DOHH2 (cell line): ENCODE measurements at regions not wholly inside any gene's neighbourhood (a gene's known extent, or its start where the extent isn't known, plus 50 kb on each side); places are given as distances from the start of the nearest gene placed in this dataset.

Experiments
- H3F3A ChIP-seq: fragments of 200-600 bp; sonication (generic), shearing (Covaris generic); 2 replicates; pipeline ENCODE4 v1.6.0; 2016; ENCODE audit warnings: antibody characterized with exemption, mild to moderate bottlenecking; ENCODE audit not compliant: control insufficient read depth, insufficient read depth
- H3K27ac ChIP-seq: fragments of 200-600 bp; sonication (generic); 2 replicates; pipeline ENCODE4 v1.5.1; 2014; ENCODE audit warnings: low read depth, mild to moderate bottlenecking, low read length, moderate library complexity
- H3K27me3 ChIP-seq: fragments of 200-600 bp; sonication (generic); 2 replicates; pipeline ENCODE4 v1.6.1; 2014; ENCODE audit warnings: mild to moderate bottlenecking, low read length, mixed read lengths; ENCODE audit not compliant: control insufficient read depth
- H3K36me3 ChIP-seq: fragments of 200-600 bp; sonication (generic); 2 replicates; pipeline ENCODE4 v1.6.1; 2014; ENCODE audit warnings: mild to moderate bottlenecking, low read length, moderate library complexity, mixed read lengths; ENCODE audit not compliant: control insufficient read depth
- H3K4me1 ChIP-seq: fragments of 200-600 bp; sonication (generic); 2 replicates; pipeline ENCODE4 v1.6.1; 2014; ENCODE audit warnings: mild to moderate bottlenecking, low read length, mixed read lengths; ENCODE audit not compliant: control insufficient read depth
- H3K4me2 ChIP-seq: fragments of 200-600 bp; sonication (generic); 2 replicates; pipeline ENCODE4 v1.6.0; 2014; ENCODE audit warnings: mild to moderate bottlenecking, low read length, moderate library complexity
- H3K4me3 ChIP-seq: fragments of 200-600 bp; sonication (generic); 2 replicates; pipeline ENCODE4 v1.5.1; 2014; ENCODE audit warnings: mild to moderate bottlenecking, low read length, mixed read lengths
- H3K79me2 ChIP-seq: fragments of 200-600 bp; sonication (generic); 2 replicates; pipeline ENCODE4 v1.6.1; 2014; ENCODE audit warnings: mild to moderate bottlenecking, low read length, mixed read lengths; ENCODE audit not compliant: control insufficient read depth
- H3K9me2 ChIP-seq: fragments of 200-600 bp; sonication (generic); replicated peaks from 2 replicates; pipeline ENCODE4 v1.6.1; 2014; ENCODE audit warnings: mild to moderate bottlenecking, low read length, mixed read lengths; ENCODE audit not compliant: control insufficient read depth
- H3K9me3 ChIP-seq: fragments of 200-600 bp; sonication (generic); 2 replicates; pipeline ENCODE4 v1.6.1; 2014; ENCODE audit warnings: antibody characterized with exemption, low read length, mixed read lengths; ENCODE audit not compliant: control insufficient read depth, insufficient read depth
- H4K20me1 ChIP-seq: fragments of 200-600 bp; sonication (generic); 2 replicates; pipeline ENCODE4 v1.6.0; 2014; ENCODE audit warnings: low read depth, mild to moderate bottlenecking, antibody characterized with exemption, low read length, moderate library complexity; ENCODE audit not compliant: control insufficient read depth, insufficient read depth
- CTCF ChIP-seq: fragments of 200-600 bp; sonication (generic); IDR thresholded peaks from one replicate; pipeline ENCODE4 v1.5.1; 2014; ENCODE audit warnings: antibody characterized with exemption, mild to moderate bottlenecking, low read depth, low read length; ENCODE audit not compliant: poor library complexity, severe bottlenecking
- EZH2phosphoT487 ChIP-seq: fragments of 200-600 bp; sonication (generic); IDR thresholded peaks from 2 replicates; pipeline ENCODE4 v1.6.1; 2017; ENCODE audit warnings: borderline replicate concordance, mild to moderate bottlenecking, antibody characterized with exemption, low read length, moderate library complexity, mixed read lengths

DNA sequence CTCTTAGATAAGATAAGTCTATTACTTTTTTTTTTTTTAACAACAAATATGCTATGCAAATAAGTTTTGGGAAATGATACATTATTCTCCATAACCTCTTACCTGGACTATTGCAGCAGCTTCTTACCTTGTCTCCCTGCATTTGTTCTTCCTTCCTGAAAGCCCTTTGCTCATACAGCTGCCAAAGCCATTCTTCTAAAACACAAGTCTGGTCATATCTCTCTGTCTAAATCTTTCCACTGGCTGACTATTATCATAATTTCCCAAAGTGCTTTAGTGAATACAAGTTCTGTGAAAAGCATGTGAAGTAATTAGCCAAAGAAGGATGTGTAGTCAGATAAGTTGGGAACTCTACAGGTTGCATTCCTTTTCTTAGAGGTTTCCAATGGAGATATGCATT, 115.4 kb upstream of the CNTLN start:
- no peak for TF ChIP-seq CTCF
- no peak for TF ChIP-seq EZH2phosphoT487
- Histone ChIP-seq H3K9me2 (no peaks in the 10 kb centered on the region), H3K4me3 (no peak overlapping the region), H3K27me3 (no peaks in the 10 kb centered on the region), H3K79me2 (no peaks in the 10 kb centered on the region), H3K9me3 (0 out of 2 replicates have a peak, but pooled peaks cover 7% of the 10 kb centered on the region), H3K4me2 (no peak overlapping the region), H3F3A (no peaks in the 10 kb centered on the region), H3K36me3 (no peaks in the 10 kb centered on the region), H3K4me1 (no peaks in the 10 kb centered on the region), H4K20me1 (no peaks in the 10 kb centered on the region), H3K27ac (no peak overlapping the region)

DNA sequence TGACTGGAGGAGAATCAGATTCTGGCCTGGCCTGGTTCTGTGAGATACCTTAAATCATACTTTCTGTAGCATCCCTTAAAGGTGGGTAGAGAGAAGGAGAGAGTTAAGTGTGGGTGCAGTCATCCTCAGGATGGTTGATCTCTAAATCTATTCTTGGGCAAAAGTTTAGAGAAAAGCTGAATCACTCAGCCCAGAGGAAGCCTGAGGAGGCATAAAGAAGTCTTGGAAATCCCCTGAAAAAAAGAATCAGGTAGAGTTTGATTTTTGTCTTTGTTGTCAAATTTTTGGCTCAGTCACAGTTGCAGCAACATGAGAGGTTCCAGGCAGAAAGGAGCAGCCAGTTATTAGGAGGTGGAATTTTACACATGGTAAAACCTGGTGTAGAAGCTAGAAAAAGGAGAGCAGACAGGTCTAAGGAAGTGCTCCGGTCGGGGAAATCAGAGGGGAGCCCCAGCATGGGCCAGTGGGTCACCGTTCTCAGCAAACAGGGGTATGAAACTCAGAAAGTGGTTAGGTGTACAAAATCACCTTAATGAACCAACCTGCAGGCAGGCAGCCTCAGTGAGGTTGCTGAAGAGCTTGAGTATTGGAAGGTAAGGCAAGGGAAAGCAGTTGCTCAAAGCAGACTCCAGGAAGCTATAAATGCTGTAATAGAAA, 116.2 kb upstream of the CNTLN start:
- Histone ChIP-seq H3K36me3 (no peaks in the 10 kb centered on the region), H3K4me1 (no peaks in the 10 kb centered on the region), H4K20me1 (no peaks in the 10 kb centered on the region), H3K79me2 (no peaks in the 10 kb centered on the region), H3K9me3 (0 out of 2 replicates have a peak, but pooled peaks cover 7% of the 10 kb centered on the region), H3K4me2 (no peak overlapping the region), H3K4me3 (no peak overlapping the region), H3K9me2 (no peaks in the 10 kb centered on the region), H3K27ac (no peak overlapping the region), H3K27me3 (no peaks in the 10 kb centered on the region), H3F3A (no peaks in the 10 kb centered on the region)
- TF ChIP-seq EZH2phosphoT487 (no peak), CTCF (no peak)

DNA sequence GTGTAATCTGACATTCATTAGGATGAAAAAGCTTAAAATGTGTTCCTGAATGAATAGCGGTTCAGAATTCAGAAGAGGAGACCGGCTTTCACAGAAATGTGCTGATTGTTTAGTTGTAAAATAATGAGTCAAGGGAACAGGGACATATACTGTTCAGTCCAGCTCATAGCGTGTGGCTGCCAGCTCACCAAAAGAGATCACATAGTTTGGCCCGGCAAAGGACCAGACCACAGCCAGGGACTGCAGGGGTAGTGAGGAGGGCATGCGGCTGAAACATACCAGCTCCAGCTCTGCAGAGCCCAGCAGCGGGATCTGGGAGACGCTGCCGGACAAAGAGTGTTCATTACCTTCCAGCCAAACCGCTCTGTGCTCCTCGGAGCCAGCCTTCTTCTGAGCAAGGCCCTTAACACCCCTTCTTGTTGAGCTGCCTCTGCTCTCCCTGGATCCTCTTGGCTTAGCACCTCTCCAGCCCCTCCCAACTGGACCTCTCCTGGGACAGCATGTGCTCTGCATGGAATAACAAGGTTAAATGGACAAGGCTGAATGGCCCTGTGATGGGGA, 116.8 kb upstream of the CNTLN start:
- Histone ChIP-seq H3K4me2 (no peak overlapping the region), H3K27ac (no peak overlapping the region), H3F3A (no peaks in the 10 kb centered on the region), H3K36me3 (no peaks in the 10 kb centered on the region), H3K27me3 (no peaks in the 10 kb centered on the region), H4K20me1 (no peaks in the 10 kb centered on the region), H3K79me2 (no peaks in the 10 kb centered on the region), H3K9me3 (0 out of 2 replicates have a peak, but pooled peaks cover 7% of the 10 kb centered on the region), H3K9me2 (no peaks in the 10 kb centered on the region), H3K4me3 (no peak overlapping the region), H3K4me1 (no peaks in the 10 kb centered on the region)
- TF ChIP-seq EZH2phosphoT487 (no peak), CTCF (no peak)
